HFFc6 (cell line): ENCODE measurements at regions not wholly inside any gene's neighbourhood (a gene's known extent, or its start where the extent isn't known, plus 50 kb on each side); places are given as distances from the start of the nearest gene placed in this dataset.

ENCODE experiments used
- DNase-seq: peaks from one replicate; pipeline ENCODE4 v3.0.0-alpha.2; 2018
- H3K27ac Mint-ChIP-seq: 2 replicates; pipeline ENCODE4 v1.8.0; 2020; ENCODE audit warnings: mild to moderate bottlenecking, mixed read lengths
- H3K27me3 Mint-ChIP-seq: 2 replicates; pipeline ENCODE4 v1.8.0; 2021; ENCODE audit warnings: mild to moderate bottlenecking, moderate library complexity, mixed read lengths; ENCODE audit not compliant: insufficient read depth
- H3K36me3 Mint-ChIP-seq: 2 replicates; pipeline ENCODE4 v1.8.0; 2021; ENCODE audit warnings: low read depth, mixed read lengths
- H3K4me1 Mint-ChIP-seq: 2 replicates; pipeline ENCODE4 v1.8.0; 2020; ENCODE audit warnings: low read depth, mixed read lengths
- H3K4me3 Mint-ChIP-seq: 2 replicates; pipeline ENCODE4 v1.8.0; 2020; ENCODE audit warnings: mild to moderate bottlenecking, moderate library complexity, mixed read lengths
- H3K9me3 Mint-ChIP-seq: 2 replicates; pipeline ENCODE4 v1.8.0; 2020; ENCODE audit warnings: mild to moderate bottlenecking, mixed read lengths
- TF ChIP-seq, protein P1 (sequence below): fragments of 200-600 bp; sonication (generic); IDR thresholded peaks from 2 replicates; pipeline ENCODE4 v1.5.0; 2021; ENCODE audit warnings: antibody characterized with exemption, mild to moderate bottlenecking

DNA sequence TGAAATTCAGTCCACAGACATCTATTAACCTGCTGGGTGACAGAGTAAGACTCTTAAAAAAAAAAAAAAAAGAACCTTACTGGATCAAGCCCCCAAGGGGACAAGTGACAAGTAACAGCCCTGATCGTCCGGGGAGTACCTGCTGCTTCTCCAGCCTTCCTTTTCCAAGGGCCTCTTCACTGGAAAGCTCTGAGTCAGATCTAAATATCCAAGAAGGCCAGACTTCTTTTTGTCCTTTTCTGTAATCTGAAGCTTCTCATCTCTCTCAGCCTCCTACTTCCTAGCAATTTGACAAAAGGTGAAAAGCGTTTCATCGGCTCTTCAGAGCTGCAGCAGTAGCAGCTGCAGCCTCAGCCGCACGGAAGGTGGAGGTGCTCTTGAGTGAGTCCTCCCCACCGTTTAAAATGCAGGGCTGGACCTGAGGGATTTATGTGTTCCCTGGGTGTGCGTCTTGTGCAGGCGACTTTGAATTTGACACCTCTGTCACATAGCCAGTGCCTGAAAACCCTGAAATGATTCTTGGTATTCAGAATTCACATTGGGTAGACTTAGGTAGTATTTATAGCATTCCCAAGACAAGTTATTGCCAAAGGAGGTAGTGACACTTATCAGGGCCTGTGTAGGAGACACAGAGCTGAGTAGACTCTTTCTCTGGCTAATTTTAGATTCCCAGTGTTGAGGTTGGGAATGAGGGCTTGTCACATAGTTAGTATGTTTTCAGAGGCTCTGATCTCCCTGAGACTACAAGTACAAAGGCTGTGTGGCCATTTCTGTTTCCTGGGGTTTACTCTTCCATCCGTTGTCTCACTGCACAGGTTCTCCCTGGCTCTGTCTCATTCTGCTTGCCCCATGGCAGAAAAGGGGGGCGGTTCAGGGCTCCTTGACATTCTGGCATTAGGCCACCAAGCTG lies 291.2 kb upstream of the C2CD4B start:
- peaks cover 63% of the 10 kb centered on the region for H3K4me1 Mint-ChIP-seq
- no peaks in the 10 kb centered on the region for H3K27me3 Mint-ChIP-seq
- DNase-seq, result no peak
- TF ChIP-seq, protein P1, sequence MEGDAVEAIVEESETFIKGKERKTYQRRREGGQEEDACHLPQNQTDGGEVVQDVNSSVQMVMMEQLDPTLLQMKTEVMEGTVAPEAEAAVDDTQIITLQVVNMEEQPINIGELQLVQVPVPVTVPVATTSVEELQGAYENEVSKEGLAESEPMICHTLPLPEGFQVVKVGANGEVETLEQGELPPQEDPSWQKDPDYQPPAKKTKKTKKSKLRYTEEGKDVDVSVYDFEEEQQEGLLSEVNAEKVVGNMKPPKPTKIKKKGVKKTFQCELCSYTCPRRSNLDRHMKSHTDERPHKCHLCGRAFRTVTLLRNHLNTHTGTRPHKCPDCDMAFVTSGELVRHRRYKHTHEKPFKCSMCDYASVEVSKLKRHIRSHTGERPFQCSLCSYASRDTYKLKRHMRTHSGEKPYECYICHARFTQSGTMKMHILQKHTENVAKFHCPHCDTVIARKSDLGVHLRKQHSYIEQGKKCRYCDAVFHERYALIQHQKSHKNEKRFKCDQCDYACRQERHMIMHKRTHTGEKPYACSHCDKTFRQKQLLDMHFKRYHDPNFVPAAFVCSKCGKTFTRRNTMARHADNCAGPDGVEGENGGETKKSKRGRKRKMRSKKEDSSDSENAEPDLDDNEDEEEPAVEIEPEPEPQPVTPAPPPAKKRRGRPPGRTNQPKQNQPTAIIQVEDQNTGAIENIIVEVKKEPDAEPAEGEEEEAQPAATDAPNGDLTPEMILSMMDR, result no peak
- H3K9me3 Mint-ChIP-seq, result no peaks in the 10 kb centered on the region
- no peak overlapping the region for H3K4me3 Mint-ChIP-seq
- H3K36me3 Mint-ChIP-seq, result peaks cover 6% of the 10 kb centered on the region; the same call in 1 of the 2 replicates
- peak overlapping the region; percentile 65 for H3K27ac Mint-ChIP-seq

DNA sequence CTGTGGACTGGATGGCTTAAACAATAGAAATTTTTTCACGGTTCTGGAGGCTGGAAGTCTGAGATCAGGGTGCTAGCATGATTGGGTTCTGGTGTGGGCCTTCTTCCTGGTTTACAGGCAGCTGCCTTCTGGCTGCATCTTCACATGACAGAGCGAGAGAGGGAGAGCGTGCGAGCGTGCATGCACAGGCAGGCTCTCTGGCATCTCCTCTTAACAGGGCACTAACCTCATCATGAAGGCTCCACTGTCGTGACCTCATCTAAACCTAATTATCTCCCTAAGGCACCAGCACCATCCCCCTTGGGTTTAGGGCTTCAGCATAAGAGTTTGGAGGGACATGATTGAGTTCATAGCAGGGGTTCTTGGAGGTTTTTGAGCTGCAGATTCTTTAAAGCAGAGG lies 292.0 kb upstream of the C2CD4B start:
- H3K4me3 Mint-ChIP-seq, result no peak overlapping the region
- H3K9me3 Mint-ChIP-seq, result no peaks in the 10 kb centered on the region
- H3K27ac Mint-ChIP-seq, result peak overlapping the region; percentile 65
- TF ChIP-seq, protein P1, result no peak
- H3K4me1 Mint-ChIP-seq, result peaks cover 62% of the 10 kb centered on the region
- peaks cover 11% of the 10 kb centered on the region; the same call in 1 of the 2 replicates for H3K36me3 Mint-ChIP-seq
- H3K27me3 Mint-ChIP-seq, result no peaks in the 10 kb centered on the region
- no peak for DNase-seq

DNA sequence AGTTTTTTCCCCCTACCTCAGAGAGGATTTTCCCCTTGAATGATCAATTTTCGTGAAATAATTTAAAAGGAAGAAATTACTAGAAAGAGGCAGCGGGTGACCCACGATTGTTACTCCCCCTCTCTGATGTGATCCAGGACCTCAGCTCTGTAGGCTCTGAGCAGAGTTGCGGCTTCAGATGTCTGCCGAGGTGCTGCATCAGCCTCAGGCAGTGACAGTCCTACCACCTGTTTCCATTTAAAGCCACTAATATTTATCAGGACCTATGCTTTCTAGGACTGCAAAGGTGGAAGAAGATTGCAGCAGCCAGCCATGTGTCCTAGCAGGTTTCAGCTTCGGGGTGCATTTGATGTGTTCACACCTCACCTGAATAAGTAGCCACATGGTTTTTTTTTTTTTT lies 294.8 kb upstream of the C2CD4B start:
- H3K36me3 Mint-ChIP-seq, result peaks cover 19% of the 10 kb centered on the region

DNA sequence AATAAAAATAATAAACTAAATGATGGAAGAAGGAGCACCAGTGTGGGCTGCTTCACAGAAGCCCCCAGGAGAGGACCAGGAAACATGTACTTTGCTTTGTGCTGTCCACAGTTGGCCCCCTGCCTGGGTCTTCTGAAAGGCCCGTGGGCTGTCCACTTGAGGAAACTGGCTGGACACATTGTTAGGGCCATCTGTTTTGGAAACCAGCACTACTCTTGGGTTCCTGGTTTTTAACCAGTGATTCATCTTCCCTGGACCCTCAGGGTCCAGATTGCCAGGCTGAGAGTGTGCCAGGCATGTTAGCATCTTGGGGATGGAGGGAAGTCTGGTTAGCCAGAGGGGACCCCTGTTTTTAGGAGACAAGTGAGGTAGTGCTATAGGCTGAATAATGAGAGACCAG lies 297.2 kb upstream of the C2CD4B start:
- H3K36me3 Mint-ChIP-seq, result peaks cover 23% of the 10 kb centered on the region
- DNase-seq, result no peak
- no peak overlapping the region for H3K4me3 Mint-ChIP-seq
- no peaks in the 10 kb centered on the region for H3K27me3 Mint-ChIP-seq
- peak overlapping the region; percentile 59 for H3K27ac Mint-ChIP-seq
- no peaks in the 10 kb centered on the region for H3K9me3 Mint-ChIP-seq
- H3K4me1 Mint-ChIP-seq, result peaks cover 62% of the 10 kb centered on the region
- TF ChIP-seq, protein P1, result no peak

More for the DNA sequence above, 294.8 kb upstream of the C2CD4B start:
- TF ChIP-seq, protein P1, result no peak
- no peak for DNase-seq
- Mint-ChIP-seq H3K4me3 (no peak overlapping the region), H3K27ac (no peak overlapping the region), H3K4me1 (peaks cover 62% of the 10 kb centered on the region), H3K9me3 (no peaks in the 10 kb centered on the region), H3K27me3 (no peaks in the 10 kb centered on the region)

DNA sequence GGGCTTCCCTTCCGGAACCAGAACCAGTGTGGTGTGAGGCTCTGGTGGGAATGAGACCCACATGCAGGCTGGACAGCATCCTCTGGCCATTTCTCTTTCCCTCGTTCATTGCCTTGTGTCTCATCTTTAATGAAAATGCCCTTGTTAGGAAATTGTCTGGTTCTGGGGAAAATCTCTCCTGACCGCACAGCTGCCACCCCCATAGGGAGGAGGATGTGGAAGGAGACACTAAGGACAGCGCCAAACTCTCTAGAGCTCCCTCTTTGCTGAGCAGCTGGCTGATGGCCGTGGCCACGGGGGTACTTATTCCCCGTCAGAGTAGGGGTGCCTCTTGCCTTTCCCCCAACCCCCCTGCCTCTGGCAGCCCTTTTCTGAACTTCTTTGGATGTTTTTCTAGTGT lies 297.6 kb upstream of the C2CD4B start:
- Mint-ChIP-seq H3K27ac (peak overlapping the region; percentile 59), H3K9me3 (no peaks in the 10 kb centered on the region), H3K4me1 (peaks cover 58% of the 10 kb centered on the region), H3K27me3 (no peaks in the 10 kb centered on the region), H3K36me3 (peaks cover 20% of the 10 kb centered on the region), H3K4me3 (peak overlapping the region; percentile 20)
- DNase-seq, result no peak
- TF ChIP-seq, protein P1, result no peak
